ENCODE measurements at regions not wholly inside any gene's neighbourhood (a gene's known extent, or its start where the extent isn't known, plus 50 kb on each side); places are given as distances from the start of the nearest gene placed in this dataset.

- no peak for ATAC-seq
- peaks cover 0 to 15% (median 0%) of the 10 kb centered on the region in 11 donors for H3K9me3 ChIP-seq
- H3K36me3 ChIP-seq = no peaks in the 10 kb centered on the region
- no peak for TF ChIP-seq CTCF (IDR thresholded peaks at IDR 0.05)
- H3K27ac ChIP-seq = no peak overlapping the region
- intact Hi-C loops (cut with DNase I) = no loop called here
- no peaks in the 10 kb centered on the region for H3K27me3 ChIP-seq
- 67 to 71% methylated on average over 2 of the region's 2 CpGs for WGBS, 2 donors
- no peak for DNase-seq
- no peak overlapping the region for H3K4me3 ChIP-seq
- H3K4me1 ChIP-seq = no peaks in the 10 kb centered on the region
Observed at GRCh38 chr6:50301307-50301706, 251.6 kb upstream of the DEFB112 start.

GRCh38 chr6:50305660-50306059 is 255.9 kb upstream of the DEFB112 start:
- H3K27me3 ChIP-seq = no peaks in the 10 kb centered on the region
- H3K4me3 ChIP-seq = no peak overlapping the region
- no peak for TF ChIP-seq CTCF (IDR thresholded peaks at IDR 0.05)
- no peaks in the 10 kb centered on the region for H3K4me1 ChIP-seq
- intact Hi-C loops (cut with DNase I) = loop anchor here in 1 of 10 donors (5.0 kb wide), 1 partner anchor 832 kb away; no protein-coding TSS in a partner anchor
- H3K36me3 ChIP-seq = no peaks in the 10 kb centered on the region
- ATAC-seq (no peak), DNase-seq (no peak)
- peaks cover 0 to 15% (median 0%) of the 10 kb centered on the region in 11 donors for H3K9me3 ChIP-seq
- no peak overlapping the region for H3K27ac ChIP-seq

- Histone ChIP-seq H3K4me3 (no peak overlapping the region), H3K36me3 (no peaks in the 10 kb centered on the region), H3K27ac (no peak overlapping the region), H3K27me3 (no peaks in the 10 kb centered on the region), H3K9me3 (no peaks in the 10 kb centered on the region), H3K4me1 (no peaks in the 10 kb centered on the region)
- ATAC-seq = no peak
- intact Hi-C loops (cut with DNase I) = no loop called here
- no peak for DNase-seq
- no peak for TF ChIP-seq CTCF (IDR thresholded peaks at IDR 0.05)
Observed at GRCh38 chr6:50318536-50318935, 268.8 kb upstream of the DEFB112 start.

- intact Hi-C loops (cut with DNase I) = loop anchor here in 1 of 10 donors (1.0 kb wide), 1 partner anchor 17 kb away; no protein-coding TSS in a partner anchor
- ATAC-seq (no peak), DNase-seq (no peak)
- no peak overlapping the region for H3K4me3 ChIP-seq
- H3K4me1 ChIP-seq = no peaks in the 10 kb centered on the region
- 81 to 83% methylated on average over 2 of the region's 2 CpGs for WGBS, 2 donors
- H3K27ac ChIP-seq = no peak overlapping the region
- no peak for TF ChIP-seq CTCF (IDR thresholded peaks at IDR 0.05)
- peaks cover 0 to 9% (median 0%) of the 10 kb centered on the region in 11 donors for H3K9me3 ChIP-seq
- no peaks in the 10 kb centered on the region for H3K36me3 ChIP-seq
- H3K27me3 ChIP-seq = no peaks in the 10 kb centered on the region
Observed at GRCh38 chr6:50330347-50330746, 280.6 kb upstream of the DEFB112 start.
